T-helper 2 cell treated with Interferon-gamma antibody and Interleukin-4, amounts not matched to agents 5 μg/mL and 100 μg/mL, for 36 hours (primary cell): ENCODE measurements at regions not wholly inside any gene's neighbourhood (a gene's known extent, or its start where the extent isn't known, plus 50 kb on each side); places are given as distances from the start of the nearest gene placed in this dataset.
A peak's percentile ranks its signal among the peaks of the same experiment; 100 is the strongest.

Experiments
- DNase-seq: peaks from one replicate; pipeline ENCODE4 v3.0.0; 2021; ENCODE audit warnings: low spot score
- H3K27ac Mint-ChIP-seq: one replicate; pipeline ENCODE4 v1.8.0; 2021; ENCODE audit warnings: mild to moderate bottlenecking, mixed read lengths
- H3K27me3 Mint-ChIP-seq: one replicate; pipeline ENCODE4 v1.8.0; 2021; ENCODE audit warnings: low read depth, mixed read lengths
- H3K36me3 Mint-ChIP-seq: one replicate; pipeline ENCODE4 v1.8.0; 2021; ENCODE audit warnings: low read depth, mixed read lengths
- H3K4me1 Mint-ChIP-seq: one replicate; pipeline ENCODE4 v1.8.0; 2021; ENCODE audit warnings: low read depth, mixed read lengths
- H3K4me3 Mint-ChIP-seq: one replicate; pipeline ENCODE4 v1.8.0; 2022; ENCODE audit warnings: mild to moderate bottlenecking, moderate library complexity, mixed read lengths
- H3K9me3 Mint-ChIP-seq: one replicate; pipeline ENCODE4 v1.8.0; 2021; ENCODE audit warnings: mixed read lengths

DNA sequence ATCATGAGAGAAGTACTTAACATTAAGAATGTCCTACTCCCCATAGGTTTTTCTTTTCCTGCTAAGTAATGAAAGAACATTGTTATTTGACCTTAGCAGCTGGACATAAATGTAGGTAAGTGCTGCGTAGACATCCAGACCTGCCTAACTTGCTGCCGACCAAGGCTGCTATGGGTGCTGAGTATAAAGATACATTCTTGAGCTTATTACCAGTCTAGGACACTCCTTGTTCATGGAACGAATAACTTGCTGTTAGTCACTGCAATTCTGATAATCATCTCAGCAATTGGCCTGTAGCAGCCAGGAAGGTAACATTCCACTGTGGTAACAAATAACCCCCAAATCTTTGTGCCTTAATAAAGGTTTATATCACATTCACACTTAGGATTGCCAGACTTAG, 478.1 kb downstream of the VRK1 start:
- DNase-seq: no peak
- H3K27ac Mint-ChIP-seq: no peak overlapping the region
- no peak overlapping the region for H3K4me3 Mint-ChIP-seq
- H3K27me3 Mint-ChIP-seq: peaks cover 9% of the 10 kb centered on the region
- peaks cover 11% of the 10 kb centered on the region for H3K4me1 Mint-ChIP-seq
- no peaks in the 10 kb centered on the region for H3K9me3 Mint-ChIP-seq
- H3K36me3 Mint-ChIP-seq: no peaks in the 10 kb centered on the region

DNA sequence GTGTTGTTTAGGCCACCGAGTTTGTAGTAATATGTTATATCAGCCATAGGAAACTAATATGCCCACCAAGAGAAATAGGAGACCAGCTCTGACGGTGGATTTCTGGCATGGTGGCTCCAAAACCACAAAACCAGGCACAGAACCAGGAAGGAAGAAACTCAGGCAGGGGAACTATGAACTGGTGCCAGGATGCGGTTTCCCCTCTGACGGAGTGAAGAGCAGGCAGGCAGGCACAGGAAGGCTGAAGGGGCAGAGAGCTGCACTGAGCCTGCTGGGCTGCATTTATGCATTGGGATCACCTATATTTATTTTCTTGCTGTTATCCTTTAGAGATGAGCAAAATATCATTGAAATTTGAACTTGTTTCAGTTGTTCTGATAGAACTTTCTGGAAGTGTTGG, 479.4 kb downstream of the VRK1 start:
- H3K4me1 Mint-ChIP-seq: peaks cover 11% of the 10 kb centered on the region
- H3K27me3 Mint-ChIP-seq: peaks cover 9% of the 10 kb centered on the region
- no peak overlapping the region for H3K4me3 Mint-ChIP-seq
- no peaks in the 10 kb centered on the region for H3K9me3 Mint-ChIP-seq
- no peak overlapping the region for H3K27ac Mint-ChIP-seq
- DNase-seq: no peak
- no peaks in the 10 kb centered on the region for H3K36me3 Mint-ChIP-seq

DNA sequence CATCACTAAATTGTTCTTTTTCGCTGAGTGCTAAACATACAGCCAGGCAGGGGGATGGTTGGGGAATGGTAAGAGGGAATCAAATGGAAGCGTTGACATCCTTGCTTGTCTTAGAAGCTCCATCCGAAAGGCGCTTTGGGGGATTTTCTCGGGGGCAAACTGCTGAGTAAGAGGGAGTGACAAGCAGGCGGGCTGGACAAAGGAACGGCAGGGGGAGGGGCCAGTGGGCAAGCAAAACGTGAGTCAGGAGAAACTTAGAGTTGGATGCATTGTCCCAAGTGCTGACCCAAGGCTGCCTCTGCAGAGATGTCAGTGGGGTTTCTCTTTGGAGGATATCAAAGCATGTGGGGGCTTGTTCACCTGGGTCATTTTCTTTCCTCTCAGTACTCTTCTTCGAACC, 480.5 kb downstream of the VRK1 start:
- Mint-ChIP-seq H3K9me3 (no peaks in the 10 kb centered on the region), H3K4me3 (no peak overlapping the region), H3K4me1 (peaks cover 16% of the 10 kb centered on the region), H3K36me3 (no peaks in the 10 kb centered on the region), H3K27ac (no peak overlapping the region), H3K27me3 (peaks cover 9% of the 10 kb centered on the region)
- no peak for DNase-seq

DNA sequence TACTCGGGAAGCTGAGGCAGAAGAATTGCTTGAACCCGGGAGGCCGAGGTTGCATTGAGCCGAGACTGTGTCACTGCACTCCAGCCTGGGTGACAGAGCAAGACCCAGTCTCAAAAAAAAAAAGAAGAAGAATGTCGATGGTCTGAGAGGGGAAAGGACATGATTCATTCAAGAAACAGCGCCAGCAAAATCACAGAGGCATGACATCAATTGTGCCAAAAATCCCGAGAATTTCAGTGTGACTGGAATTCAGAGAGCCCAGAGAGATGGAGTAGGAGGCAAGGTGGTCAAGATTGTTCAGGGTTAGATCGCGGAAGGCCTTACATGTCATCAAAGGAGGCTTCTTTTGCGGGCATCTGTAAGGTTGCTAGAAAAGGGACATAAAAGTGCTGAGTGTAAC, 483.3 kb downstream of the VRK1 start:
- no peak overlapping the region for H3K4me3 Mint-ChIP-seq
- peaks cover 5% of the 10 kb centered on the region for H3K27me3 Mint-ChIP-seq
- no peak overlapping the region for H3K27ac Mint-ChIP-seq
- no peak for DNase-seq
- H3K9me3 Mint-ChIP-seq: no peaks in the 10 kb centered on the region
- no peaks in the 10 kb centered on the region for H3K36me3 Mint-ChIP-seq
- peaks cover 16% of the 10 kb centered on the region for H3K4me1 Mint-ChIP-seq

DNA sequence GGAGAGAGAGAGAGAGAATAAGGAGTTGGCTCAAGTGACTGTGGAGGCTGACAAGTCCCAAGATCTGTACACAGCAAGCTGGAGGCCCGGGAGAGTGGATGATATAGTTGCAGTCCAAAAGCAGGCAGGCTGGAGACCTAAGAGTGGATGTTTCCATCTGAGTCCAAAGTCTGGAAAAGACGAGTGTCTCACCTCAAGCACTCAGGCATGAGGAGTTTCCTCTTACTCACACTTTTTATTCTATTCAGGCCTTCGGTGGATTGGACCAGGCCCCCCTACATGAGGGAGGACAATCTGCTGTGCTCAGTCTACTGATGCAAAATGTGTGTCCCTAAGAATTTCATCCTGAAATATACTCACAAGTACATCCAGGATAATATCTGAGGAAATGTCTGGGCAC, 484.6 kb downstream of the VRK1 start:
- Mint-ChIP-seq H3K9me3 (no peaks in the 10 kb centered on the region), H3K36me3 (no peaks in the 10 kb centered on the region), H3K4me3 (no peak overlapping the region), H3K27ac (no peak overlapping the region), H3K4me1 (peaks cover 6% of the 10 kb centered on the region), H3K27me3 (peaks cover 13% of the 10 kb centered on the region)
- no peak for DNase-seq

DNA sequence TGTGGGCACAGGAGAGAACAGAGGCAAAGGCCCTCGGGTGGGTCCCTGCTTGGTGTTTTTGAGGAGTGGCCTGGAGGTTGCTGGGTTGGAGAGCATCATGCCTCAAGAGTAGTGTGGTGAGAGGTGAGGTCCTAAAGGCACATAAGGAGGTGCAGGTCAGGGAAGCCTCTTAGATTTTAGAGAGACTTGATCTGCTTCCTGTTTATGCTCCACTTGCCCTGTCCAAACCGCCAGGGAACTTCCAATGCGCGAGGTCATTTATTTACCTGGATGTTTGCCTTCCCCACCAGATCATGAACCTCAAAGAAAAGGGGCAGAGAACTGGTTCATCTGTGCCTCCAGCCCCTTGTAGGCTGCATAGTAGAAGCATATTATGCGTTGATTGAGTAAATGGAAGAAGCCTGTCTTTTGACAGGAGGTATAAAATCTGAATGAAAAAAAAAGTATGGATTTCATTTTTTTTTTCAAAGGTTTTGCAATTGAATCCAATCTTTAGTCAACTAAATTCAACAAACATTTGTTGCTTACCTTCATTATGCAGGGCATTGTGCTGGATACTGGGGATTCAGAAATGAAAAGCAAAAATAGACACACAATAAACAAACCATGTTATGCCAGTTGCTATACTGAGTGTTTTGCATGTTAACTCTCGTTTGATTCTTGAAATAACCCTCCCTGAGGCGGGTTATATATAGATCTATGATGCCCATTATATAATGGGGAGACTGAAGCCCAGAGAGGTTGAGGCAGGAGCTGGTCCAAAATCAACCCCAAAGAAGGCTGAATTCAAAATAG, 485.2 kb downstream of the VRK1 start:
- H3K4me1 Mint-ChIP-seq: peaks cover 5% of the 10 kb centered on the region
- H3K9me3 Mint-ChIP-seq: no peaks in the 10 kb centered on the region
- H3K36me3 Mint-ChIP-seq: no peaks in the 10 kb centered on the region
- DNase-seq: no peak
- no peak overlapping the region for H3K4me3 Mint-ChIP-seq
- peaks cover 14% of the 10 kb centered on the region for H3K27me3 Mint-ChIP-seq
- no peak overlapping the region for H3K27ac Mint-ChIP-seq

DNA sequence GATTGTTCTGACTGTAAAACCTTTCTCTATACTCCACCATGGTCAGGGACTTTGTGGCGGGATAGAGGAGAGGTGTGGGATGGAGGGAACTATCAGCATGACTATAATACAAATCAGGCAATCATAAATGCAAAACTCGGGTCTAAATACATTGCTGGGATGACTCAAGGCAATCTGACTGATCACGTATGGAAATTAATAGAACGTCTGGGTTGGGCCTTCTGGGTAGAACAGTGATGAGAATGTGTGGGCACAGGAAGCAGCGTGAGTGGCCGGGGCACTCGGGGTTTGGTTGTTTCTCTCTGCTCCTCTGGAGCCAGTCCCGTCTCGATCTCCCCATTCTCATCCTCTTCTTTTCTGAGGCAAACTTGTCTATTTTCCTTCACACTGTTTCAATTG, 485.8 kb downstream of the VRK1 start:
- Mint-ChIP-seq H3K36me3 (no peaks in the 10 kb centered on the region), H3K27ac (no peak overlapping the region), H3K4me1 (peaks cover 5% of the 10 kb centered on the region), H3K9me3 (no peaks in the 10 kb centered on the region), H3K27me3 (peaks cover 13% of the 10 kb centered on the region), H3K4me3 (no peak overlapping the region)
- no peak for DNase-seq

DNA sequence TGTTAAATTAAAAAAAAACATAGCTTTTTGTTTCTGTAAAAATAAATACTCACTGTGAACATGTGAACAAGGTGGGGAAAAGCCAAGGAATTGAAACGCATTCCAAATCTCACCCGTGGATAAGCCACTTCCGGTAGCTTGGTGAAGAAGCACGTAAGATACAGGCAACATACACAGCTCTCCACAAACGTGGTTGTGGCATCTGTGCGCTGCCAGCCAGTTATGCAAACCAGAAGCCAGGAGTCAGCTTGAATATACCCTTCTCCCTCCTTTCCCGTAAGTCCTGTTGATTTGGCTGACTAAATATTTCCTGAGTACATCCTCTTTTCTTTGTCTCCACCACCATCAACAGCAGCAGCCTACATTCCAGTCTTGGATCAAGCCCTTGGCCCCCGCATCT, 486.2 kb downstream of the VRK1 start:
- no peak for DNase-seq
- Mint-ChIP-seq H3K4me3 (no peak overlapping the region), H3K27me3 (peaks cover 16% of the 10 kb centered on the region), H3K9me3 (no peaks in the 10 kb centered on the region), H3K4me1 (peaks cover 5% of the 10 kb centered on the region), H3K27ac (no peak overlapping the region), H3K36me3 (no peaks in the 10 kb centered on the region)

DNA sequence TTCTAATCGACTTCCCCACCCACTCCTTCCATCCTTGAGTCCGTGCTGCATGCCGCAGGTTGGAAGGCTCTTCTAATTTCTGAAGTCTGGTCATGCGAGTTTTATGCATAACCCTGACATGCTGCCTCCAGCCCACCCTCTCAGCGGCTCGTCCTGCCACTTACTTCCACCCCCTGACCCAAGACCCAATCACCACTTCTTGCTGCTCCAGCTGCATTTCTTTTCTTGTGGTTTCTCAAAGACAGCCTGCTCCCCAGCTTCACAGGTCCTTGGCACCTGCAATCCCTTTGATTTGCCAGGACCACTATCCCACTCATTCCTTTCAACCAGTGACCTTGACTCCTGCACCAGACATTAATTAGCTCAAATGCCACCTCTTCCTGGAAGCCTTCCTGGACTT, 486.7 kb downstream of the VRK1 start:
- Mint-ChIP-seq H3K9me3 (no peaks in the 10 kb centered on the region), H3K4me3 (no peak overlapping the region), H3K27ac (no peak overlapping the region), H3K27me3 (peaks cover 16% of the 10 kb centered on the region), H3K36me3 (no peaks in the 10 kb centered on the region), H3K4me1 (peaks cover 5% of the 10 kb centered on the region)
- no peak for DNase-seq

DNA sequence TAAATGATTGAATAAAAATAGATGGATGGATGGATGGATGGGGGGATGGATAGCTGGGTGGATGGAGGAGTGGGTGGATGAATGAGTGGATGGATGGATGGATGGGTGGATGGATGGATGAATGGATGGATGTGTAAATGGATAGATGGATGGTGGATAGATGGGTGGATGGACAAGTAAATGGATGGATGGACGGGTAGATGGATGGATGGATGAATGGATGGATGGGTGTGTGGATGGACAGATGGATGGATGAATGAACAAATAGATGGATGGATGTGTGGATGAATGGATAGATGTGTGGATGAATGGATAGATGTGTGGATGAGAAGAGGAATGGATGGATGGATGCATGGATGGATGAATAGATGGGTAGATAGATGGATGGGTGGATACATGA, 490.8 kb downstream of the VRK1 start:
- no peaks in the 10 kb centered on the region for H3K36me3 Mint-ChIP-seq
- DNase-seq: no peak
- H3K27me3 Mint-ChIP-seq: peaks cover 24% of the 10 kb centered on the region
- peaks cover 16% of the 10 kb centered on the region for H3K4me1 Mint-ChIP-seq
- no peak overlapping the region for H3K27ac Mint-ChIP-seq
- H3K4me3 Mint-ChIP-seq: no peak overlapping the region
- no peaks in the 10 kb centered on the region for H3K9me3 Mint-ChIP-seq

DNA sequence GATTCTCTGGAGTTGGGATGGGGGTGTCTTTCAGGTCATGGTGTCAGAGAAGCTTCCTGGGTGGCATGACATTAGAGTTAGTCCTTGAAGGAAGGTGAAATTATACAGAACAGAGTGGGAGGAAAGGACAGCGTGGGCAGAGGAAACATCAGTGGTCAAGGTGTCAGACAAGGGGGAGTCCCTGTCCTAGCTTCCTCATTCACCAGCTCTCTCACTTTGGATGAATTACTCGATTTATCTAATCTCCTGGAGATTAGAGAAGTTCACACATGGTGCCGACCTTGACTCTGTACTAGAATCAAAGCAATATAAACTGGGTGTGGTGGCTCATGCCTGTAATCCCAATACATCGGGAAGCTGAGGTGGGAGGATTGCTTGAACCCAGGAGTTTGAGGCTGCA, 492.9 kb downstream of the VRK1 start:
- Mint-ChIP-seq H3K4me1 (peaks cover 16% of the 10 kb centered on the region), H3K27ac (no peak overlapping the region), H3K4me3 (no peak overlapping the region), H3K9me3 (no peaks in the 10 kb centered on the region), H3K27me3 (peaks cover 38% of the 10 kb centered on the region), H3K36me3 (no peaks in the 10 kb centered on the region)
- no peak for DNase-seq

DNA sequence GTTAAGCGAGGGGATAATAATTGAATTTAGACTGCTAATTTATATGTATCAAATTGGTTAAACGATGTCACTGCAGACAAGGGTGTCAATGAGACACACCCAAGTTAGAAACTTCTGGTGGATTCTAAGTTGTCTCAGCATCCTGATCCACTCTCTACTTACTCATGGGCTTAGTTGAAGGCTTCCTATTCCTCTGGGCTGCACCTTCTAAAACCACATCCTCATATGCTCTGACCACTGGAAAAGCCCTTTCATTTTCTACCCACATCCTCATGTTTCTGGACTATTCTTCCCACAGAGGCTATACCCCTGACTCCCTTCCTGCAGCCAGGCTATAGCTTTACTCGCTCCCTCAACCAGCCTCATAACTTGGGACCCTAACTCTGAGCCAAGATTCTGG, 493.8 kb downstream of the VRK1 start:
- peaks cover 16% of the 10 kb centered on the region for H3K4me1 Mint-ChIP-seq
- H3K9me3 Mint-ChIP-seq: no peaks in the 10 kb centered on the region
- peaks cover 37% of the 10 kb centered on the region for H3K27me3 Mint-ChIP-seq
- peak overlapping the region; percentile 2 for H3K4me3 Mint-ChIP-seq
- no peak for DNase-seq
- no peaks in the 10 kb centered on the region for H3K36me3 Mint-ChIP-seq
- no peak overlapping the region for H3K27ac Mint-ChIP-seq

DNA sequence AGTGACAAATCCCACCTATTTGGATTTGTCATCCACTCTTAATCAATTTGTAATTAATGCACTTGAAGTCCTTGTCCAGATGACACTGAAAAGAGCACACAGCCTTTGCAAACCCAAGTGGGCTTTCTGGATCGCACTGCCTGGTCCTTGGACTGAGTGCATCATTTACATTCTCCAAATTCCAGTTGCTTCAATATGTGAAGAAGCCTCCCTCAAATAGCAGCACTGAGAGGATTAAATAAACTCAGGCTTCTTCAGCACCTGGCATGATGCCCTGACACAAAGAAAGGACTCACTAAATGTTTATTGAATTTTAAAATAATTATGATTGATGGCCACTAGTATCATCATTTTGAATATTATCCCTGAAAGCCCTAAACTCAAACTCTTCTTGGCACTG, 496.5 kb downstream of the VRK1 start:
- Mint-ChIP-seq H3K27ac (no peak overlapping the region), H3K27me3 (peaks cover 34% of the 10 kb centered on the region), H3K4me3 (no peak overlapping the region), H3K9me3 (no peaks in the 10 kb centered on the region), H3K36me3 (no peaks in the 10 kb centered on the region), H3K4me1 (peaks cover 19% of the 10 kb centered on the region)
- DNase-seq: no peak

DNA sequence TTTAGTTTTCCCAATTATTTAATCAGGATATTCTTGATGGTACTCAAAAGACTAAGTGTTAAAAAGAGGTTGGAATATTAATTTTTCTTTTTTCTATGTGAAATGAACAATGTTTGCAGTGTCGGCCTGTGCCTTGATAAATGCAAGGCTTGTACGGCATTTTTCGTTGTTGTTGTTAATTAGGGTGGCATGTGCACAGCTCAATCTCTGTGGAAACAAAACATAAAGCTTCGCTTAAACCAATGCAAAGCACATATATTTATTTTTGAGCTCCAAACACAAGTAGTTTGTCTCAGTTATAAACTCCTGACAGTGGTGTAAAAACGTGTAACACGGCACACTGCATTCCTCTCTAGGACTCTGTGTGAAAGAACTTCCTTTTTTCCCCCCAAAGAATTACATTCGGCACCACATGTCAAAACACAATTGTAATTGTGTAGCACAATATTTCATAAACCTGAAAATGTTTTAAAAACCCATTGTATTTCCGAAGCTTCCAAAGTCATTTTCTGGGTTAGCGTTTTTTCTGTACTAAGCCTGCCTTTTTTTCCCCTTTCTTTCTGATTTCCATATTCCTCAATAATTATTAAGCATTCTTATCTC, 498.0 kb downstream of the VRK1 start:
- H3K4me3 Mint-ChIP-seq: no peak overlapping the region
- DNase-seq: no peak
- no peaks in the 10 kb centered on the region for H3K9me3 Mint-ChIP-seq
- H3K27ac Mint-ChIP-seq: no peak overlapping the region
- peaks cover 34% of the 10 kb centered on the region for H3K27me3 Mint-ChIP-seq
- no peaks in the 10 kb centered on the region for H3K36me3 Mint-ChIP-seq
- peaks cover 28% of the 10 kb centered on the region for H3K4me1 Mint-ChIP-seq

DNA sequence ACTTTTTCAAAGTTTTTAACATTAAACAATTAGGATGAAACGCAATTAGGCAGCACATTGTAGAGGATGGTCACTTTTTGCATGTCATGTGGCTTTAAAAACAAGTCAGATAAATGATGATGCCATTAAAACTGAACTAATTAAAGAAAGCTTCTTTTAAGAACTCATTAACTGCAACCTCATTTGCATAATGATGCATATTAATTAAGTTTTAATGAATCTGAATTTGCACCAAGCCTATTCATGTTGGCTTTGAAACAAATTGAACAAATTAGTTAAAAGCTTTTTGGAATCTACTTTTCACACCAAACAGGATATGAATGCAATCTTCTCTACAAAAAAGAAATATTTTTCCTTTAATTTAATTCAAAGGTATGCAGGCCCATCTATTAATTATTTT, 499.0 kb downstream of the VRK1 start:
- H3K27me3 Mint-ChIP-seq: peaks cover 34% of the 10 kb centered on the region
- peaks cover 25% of the 10 kb centered on the region for H3K4me1 Mint-ChIP-seq
- no peak for DNase-seq
- no peaks in the 10 kb centered on the region for H3K36me3 Mint-ChIP-seq
- H3K27ac Mint-ChIP-seq: no peak overlapping the region
- H3K4me3 Mint-ChIP-seq: no peak overlapping the region
- H3K9me3 Mint-ChIP-seq: no peaks in the 10 kb centered on the region
